ENCODE measurements at regions not wholly inside any gene's neighbourhood (a gene's known extent, or its start where the extent isn't known, plus 50 kb on each side); places are given as distances from the start of the nearest gene placed in this dataset.

GRCh38 chr13:101003566-101003965 is 329.0 kb upstream of the TMTC4 start:
- no peaks in the 10 kb centered on the region for H3K36me3 ChIP-seq (ENCODE audit: low read depth)
- TF ChIP-seq, protein P1, sequence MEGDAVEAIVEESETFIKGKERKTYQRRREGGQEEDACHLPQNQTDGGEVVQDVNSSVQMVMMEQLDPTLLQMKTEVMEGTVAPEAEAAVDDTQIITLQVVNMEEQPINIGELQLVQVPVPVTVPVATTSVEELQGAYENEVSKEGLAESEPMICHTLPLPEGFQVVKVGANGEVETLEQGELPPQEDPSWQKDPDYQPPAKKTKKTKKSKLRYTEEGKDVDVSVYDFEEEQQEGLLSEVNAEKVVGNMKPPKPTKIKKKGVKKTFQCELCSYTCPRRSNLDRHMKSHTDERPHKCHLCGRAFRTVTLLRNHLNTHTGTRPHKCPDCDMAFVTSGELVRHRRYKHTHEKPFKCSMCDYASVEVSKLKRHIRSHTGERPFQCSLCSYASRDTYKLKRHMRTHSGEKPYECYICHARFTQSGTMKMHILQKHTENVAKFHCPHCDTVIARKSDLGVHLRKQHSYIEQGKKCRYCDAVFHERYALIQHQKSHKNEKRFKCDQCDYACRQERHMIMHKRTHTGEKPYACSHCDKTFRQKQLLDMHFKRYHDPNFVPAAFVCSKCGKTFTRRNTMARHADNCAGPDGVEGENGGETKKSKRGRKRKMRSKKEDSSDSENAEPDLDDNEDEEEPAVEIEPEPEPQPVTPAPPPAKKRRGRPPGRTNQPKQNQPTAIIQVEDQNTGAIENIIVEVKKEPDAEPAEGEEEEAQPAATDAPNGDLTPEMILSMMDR (IDR thresholded peaks at IDR 0.05): no peak
- intact Hi-C loops (cut with DNase I, micrococcal nuclease): no loop called here
- ATAC-seq: no peak
- H3K4me1 ChIP-seq (ENCODE audit: low read depth): no peaks in the 10 kb centered on the region
- H3K4me3 ChIP-seq: no peak overlapping the region
- DNase-seq: no peak
- no peaks in the 10 kb centered on the region for H3K9me3 ChIP-seq

- DNase-seq (no peak), ATAC-seq (no peak)
- Histone ChIP-seq H3K4me1 (ENCODE audit: low read depth) (no peaks in the 10 kb centered on the region), H3K9me3 (no peaks in the 10 kb centered on the region), H3K36me3 (ENCODE audit: low read depth) (no peaks in the 10 kb centered on the region), H3K4me3 (no peak overlapping the region)
- TF ChIP-seq, protein P1 (IDR thresholded peaks at IDR 0.05): no peak
- intact Hi-C loops (cut with DNase I, micrococcal nuclease): no loop called here
Measured at GRCh38 chr13:100989392-100989791, 314.8 kb upstream of the TMTC4 start.

DNA sequence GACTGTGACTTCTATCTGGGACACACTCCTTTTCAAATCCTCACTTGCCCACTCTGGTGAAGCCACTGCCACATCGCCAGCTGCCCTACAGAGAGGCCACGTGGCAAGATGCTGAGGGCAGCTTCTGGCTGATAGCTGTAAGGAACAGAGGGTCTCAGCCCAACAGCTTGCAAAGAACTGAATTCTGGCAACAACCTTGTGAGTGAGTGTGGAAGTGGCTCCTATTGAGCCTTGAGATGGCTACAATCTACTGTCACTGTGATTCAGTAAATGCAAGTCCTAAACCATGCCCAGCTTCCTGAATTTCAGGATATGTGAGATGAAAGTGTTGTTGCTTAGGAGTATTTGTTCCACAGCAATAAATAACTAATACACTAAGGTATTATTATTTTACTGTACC is 314.3 kb upstream of the TMTC4 start:
- Histone ChIP-seq H3K36me3 (ENCODE audit: low read depth) (no peaks in the 10 kb centered on the region), H3K9me3 (no peaks in the 10 kb centered on the region), H3K4me1 (ENCODE audit: low read depth) (no peaks in the 10 kb centered on the region), H3K4me3 (no peak overlapping the region)
- ATAC-seq: no peak
- intact Hi-C loops (cut with DNase I, micrococcal nuclease): no loop called here
- DNase-seq: no peak
- TF ChIP-seq, protein P1 (IDR thresholded peaks at IDR 0.05): no peak

DNA sequence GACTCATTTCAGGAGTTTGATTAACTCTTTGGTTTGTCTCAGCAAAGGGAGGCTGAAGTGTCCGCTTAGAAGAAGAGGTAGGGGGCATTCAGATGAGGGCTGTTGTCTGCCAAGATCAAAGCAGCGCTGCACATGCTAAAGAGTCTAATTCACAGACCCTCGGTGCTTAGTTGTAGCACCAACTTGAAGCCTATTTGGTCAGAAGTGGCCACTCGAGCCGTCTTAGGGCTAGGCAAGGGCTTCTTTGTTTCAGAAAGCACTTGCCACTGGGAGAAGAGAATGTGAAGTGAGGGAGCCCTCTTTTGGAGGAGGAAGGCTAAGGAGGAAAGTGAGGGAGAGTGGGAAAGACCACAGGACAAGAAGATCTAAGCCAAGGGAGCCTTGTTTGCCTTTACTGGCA is 313.4 kb upstream of the TMTC4 start:
- ATAC-seq (no peak), DNase-seq (no peak)
- Histone ChIP-seq H3K4me1 (ENCODE audit: low read depth) (no peaks in the 10 kb centered on the region), H3K9me3 (no peaks in the 10 kb centered on the region), H3K36me3 (ENCODE audit: low read depth) (no peaks in the 10 kb centered on the region), H3K4me3 (no peak overlapping the region)
- TF ChIP-seq, protein P1 (IDR thresholded peaks at IDR 0.05): no peak
- intact Hi-C loops (cut with DNase I, micrococcal nuclease): no loop called here

- intact Hi-C loops (cut with DNase I, micrococcal nuclease): no loop called here
- TF ChIP-seq, protein P1 (IDR thresholded peaks at IDR 0.05): no peak
- Histone ChIP-seq H3K9me3 (no peaks in the 10 kb centered on the region), H3K4me1 (ENCODE audit: low read depth) (no peaks in the 10 kb centered on the region), H3K4me3 (no peak overlapping the region), H3K36me3 (ENCODE audit: low read depth) (no peaks in the 10 kb centered on the region)
- DNase-seq: no peak
- ATAC-seq: no peak
Measured at GRCh38 chr13:100986571-100986970, 312.0 kb upstream of the TMTC4 start.

DNA sequence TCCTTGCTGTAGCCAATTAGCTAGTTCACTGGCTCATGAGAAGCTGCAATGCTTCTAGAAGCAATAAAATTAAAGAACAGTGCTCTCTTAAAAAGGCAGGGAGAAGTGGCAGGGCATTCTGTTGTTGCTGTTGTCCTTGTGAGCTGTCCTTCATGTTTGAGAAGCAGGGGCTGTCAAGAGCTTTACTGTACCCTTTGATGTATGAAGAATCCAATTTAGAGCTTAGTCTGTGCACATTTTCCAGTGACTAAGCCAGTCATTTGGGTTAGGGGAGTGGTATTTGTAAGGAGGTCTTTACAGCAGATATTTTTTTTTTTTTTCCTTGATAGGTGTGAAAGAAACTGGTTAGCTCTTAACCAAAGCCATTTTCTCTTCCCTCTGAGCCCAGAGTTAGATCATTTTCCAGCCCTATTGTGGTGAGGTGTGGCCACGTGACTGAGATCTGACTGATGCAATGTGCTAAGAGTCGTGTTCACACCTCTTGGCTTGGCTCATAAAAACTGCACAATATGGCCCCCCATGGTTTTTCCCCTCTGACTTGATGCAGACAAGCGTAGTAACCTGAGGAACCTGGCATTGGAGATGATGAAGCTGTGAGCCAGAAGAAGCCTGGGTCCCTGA is 309.6 kb upstream of the TMTC4 start:
- intact Hi-C loops (cut with DNase I, micrococcal nuclease): no loop called here
- Histone ChIP-seq H3K4me3 (no peak overlapping the region), H3K4me1 (ENCODE audit: low read depth) (no peaks in the 10 kb centered on the region), H3K9me3 (no peaks in the 10 kb centered on the region), H3K36me3 (ENCODE audit: low read depth) (no peaks in the 10 kb centered on the region)
- TF ChIP-seq, protein P1 (IDR thresholded peaks at IDR 0.05): no peak
- ATAC-seq: no peak
- no peak for DNase-seq
